ENCODE measurements at regions not wholly inside any gene's neighbourhood (a gene's known extent, or its start where the extent isn't known, plus 50 kb on each side); places are given as distances from the start of the nearest gene placed in this dataset.

DNA sequence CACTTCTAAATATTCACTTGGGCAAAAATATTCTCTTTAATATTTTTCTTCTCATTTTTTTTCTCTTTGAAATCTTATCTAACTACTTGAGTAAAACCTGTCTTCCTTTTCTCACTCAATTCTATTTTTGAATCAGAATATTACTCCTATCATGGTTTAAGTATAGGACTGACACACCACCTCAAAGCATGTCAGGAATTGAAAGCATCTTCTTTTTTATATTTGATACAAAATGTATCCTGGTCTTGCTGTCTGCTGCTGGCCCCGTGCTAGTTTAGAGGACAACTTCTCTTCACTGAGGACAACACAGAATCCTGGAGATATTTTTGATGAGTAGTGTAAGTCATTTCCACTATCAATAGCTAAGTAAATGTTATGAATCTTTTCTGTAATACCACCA, 383.6 kb downstream of the GADD45G start:
- no peak for TF ChIP-seq POLR2AphosphoS5 (IDR thresholded peaks at IDR 0.05)
- TF ChIP-seq CTCF (IDR thresholded peaks at IDR 0.05) = no peak
- no peak for TF ChIP-seq EP300 (IDR thresholded peaks at IDR 0.05)
- TF ChIP-seq POLR2A (IDR thresholded peaks at IDR 0.05) = no peak

Measured in suprapubic skin (tissue), 4 donors.